ENCODE measurements at regions not wholly inside any gene's neighbourhood (a gene's known extent, or its start where the extent isn't known, plus 50 kb on each side); places are given as distances from the start of the nearest gene placed in this dataset.

- no peaks in the 10 kb centered on the region for H3K4me1 ChIP-seq
- no peak for DNase-seq
- intact Hi-C loops (cut with DNase I) = no loop called here
- H3K4me3 ChIP-seq = no peak overlapping the region
- no peaks in the 10 kb centered on the region for H3K27me3 ChIP-seq
- no peak overlapping the region for H3K27ac ChIP-seq
- TF ChIP-seq CTCF (IDR thresholded peaks at IDR 0.05) = no peak
- no peak for TF ChIP-seq POLR2A (IDR thresholded peaks at IDR 0.05)
- no peak for ATAC-seq
- WGBS (ENCODE audit: insufficient coverage, low coverage, low lambda C conversion rate, missing lambda C conversion rate) = 63% methylated on average over 5 of the region's 5 CpGs
- H3K36me3 ChIP-seq = no peaks in the 10 kb centered on the region
- H3K9me3 ChIP-seq = no peaks in the 10 kb centered on the region
Observed at GRCh38 chrX:8273451-8273895, 102.4 kb upstream of the VCX2 start.

- H3K27ac ChIP-seq = no peak overlapping the region
- no peaks in the 10 kb centered on the region for H3K9me3 ChIP-seq
- H3K4me3 ChIP-seq = no peak overlapping the region
- ATAC-seq (no peak), DNase-seq (no peak)
- 57% methylated on average over 2 of the region's 2 CpGs for WGBS (ENCODE audit: insufficient coverage, low coverage, low lambda C conversion rate, missing lambda C conversion rate)
- H3K27me3 ChIP-seq = no peaks in the 10 kb centered on the region
- no peaks in the 10 kb centered on the region for H3K36me3 ChIP-seq
- intact Hi-C loops (cut with DNase I) = no loop called here
- no peak for TF ChIP-seq POLR2A (IDR thresholded peaks at IDR 0.05)
- no peak for TF ChIP-seq CTCF (IDR thresholded peaks at IDR 0.05)
- no peaks in the 10 kb centered on the region for H3K4me1 ChIP-seq
Observed at GRCh38 chrX:8274170-8274569, 103.1 kb upstream of the VCX2 start.

GRCh38 chrX:8278557-8278956, 107.5 kb upstream of the VCX2 start:
- Histone ChIP-seq H3K4me1 (no peaks in the 10 kb centered on the region), H3K36me3 (no peaks in the 10 kb centered on the region), H3K27me3 (no peaks in the 10 kb centered on the region), H3K4me3 (no peak overlapping the region), H3K27ac (no peak overlapping the region), H3K9me3 (no peaks in the 10 kb centered on the region)
- DNase-seq = no peak
- no peak for TF ChIP-seq CTCF (IDR thresholded peaks at IDR 0.05)
- TF ChIP-seq POLR2A (IDR thresholded peaks at IDR 0.05) = no peak
- ATAC-seq = no peak
- intact Hi-C loops (cut with DNase I) = no loop called here
- 29% methylated on average over 3 of the region's 3 CpGs for WGBS (ENCODE audit: insufficient coverage, low coverage, low lambda C conversion rate, missing lambda C conversion rate)

- TF ChIP-seq CTCF (IDR thresholded peaks at IDR 0.05) (no peak), POLR2A (IDR thresholded peaks at IDR 0.05) (no peak)
- ATAC-seq (no peak), DNase-seq (no peak)
- Histone ChIP-seq H3K4me1 (no peaks in the 10 kb centered on the region), H3K27me3 (no peaks in the 10 kb centered on the region), H3K4me3 (no peak overlapping the region), H3K9me3 (no peaks in the 10 kb centered on the region), H3K27ac (no peak overlapping the region), H3K36me3 (no peaks in the 10 kb centered on the region)
- 62% methylated on average over 2 of the region's 2 CpGs for WGBS (ENCODE audit: insufficient coverage, low coverage, low lambda C conversion rate, missing lambda C conversion rate)
- intact Hi-C loops (cut with DNase I) = no loop called here
Observed at GRCh38 chrX:8279323-8279722, 108.3 kb upstream of the VCX2 start.

- ATAC-seq (no peak), DNase-seq (no peak)
- no peak for TF ChIP-seq POLR2A (IDR thresholded peaks at IDR 0.05)
- TF ChIP-seq CTCF (IDR thresholded peaks at IDR 0.05) = no peak
- Histone ChIP-seq H3K36me3 (no peaks in the 10 kb centered on the region), H3K4me3 (no peak overlapping the region), H3K9me3 (no peaks in the 10 kb centered on the region), H3K27ac (no peak overlapping the region), H3K27me3 (no peaks in the 10 kb centered on the region), H3K4me1 (no peaks in the 10 kb centered on the region)
- intact Hi-C loops (cut with DNase I) = no loop called here
- 57% methylated on average over 2 of the region's 2 CpGs for WGBS (ENCODE audit: insufficient coverage, low coverage, low lambda C conversion rate, missing lambda C conversion rate)
Observed at GRCh38 chrX:8284131-8284530, 113.1 kb upstream of the VCX2 start.
